BLaER1 treated with 17β-estradiol and CSF1 and Interleukin-3, amounts not matched to agents 10 nM and 100 nM (cell line): ENCODE measurements at regions not wholly inside any gene's neighbourhood (a gene's known extent, or its start where the extent isn't known, plus 50 kb on each side); places are given as distances from the start of the nearest gene placed in this dataset.
"Not testable (repeated sequence)": the region's sequence is repeated elsewhere in the genome, so short reads cannot be mapped to it uniquely, and the experiment has no call there.

Source experiments
- H3K27ac ChIP-seq, 11 experiments: shearing (Covaris generic); formaldehyde crosslinking; 2 replicates each; pipeline ENCODE4 v1.8.1; 2022
- H3K27me3 ChIP-seq, 11 experiments: shearing (Covaris generic); formaldehyde crosslinking; 2 replicates each; pipeline ENCODE4 v1.8.1; 2022
- H3K36me3 ChIP-seq, 11 experiments: shearing (Covaris generic); formaldehyde crosslinking; 2 replicates each; pipeline ENCODE4 v1.8.1; 2022
- H3K4me1 ChIP-seq, 10 experiments: shearing (Covaris generic); formaldehyde crosslinking; 2 replicates each; pipeline ENCODE4 v1.8.1; 2022
- H3K4me2 ChIP-seq, 11 experiments: shearing (Covaris generic); formaldehyde crosslinking; 2 replicates each; pipeline ENCODE4 v1.8.1; 2022
- H3K4me3 ChIP-seq, 10 experiments: shearing (Covaris generic); formaldehyde crosslinking; 2 replicates each; pipeline ENCODE4 v1.8.1; 2022
- H3K9ac ChIP-seq, 11 experiments: shearing (Covaris generic); formaldehyde crosslinking; 2 replicates each; pipeline ENCODE4 v1.8.1; 2022
- H3K9me3 ChIP-seq, 11 experiments: shearing (Covaris generic); formaldehyde crosslinking; replicated peaks in 1 of 11; 2 replicates each; pipeline ENCODE4 v1.8.1; 2022
- H4K20me1 ChIP-seq, 11 experiments: shearing (Covaris generic); formaldehyde crosslinking; 2 replicates each; pipeline ENCODE4 v1.8.1; 2022
- Cebpa-rat ChIP-seq, 11 experiments: shearing (Covaris generic); IDR thresholded peaks; 2 replicates each; pipeline ENCODE4 v1.8.1; 2022

GRCh38 chr9:2395814-2396612 is 225.6 kb upstream of the VLDLR start:
- TF ChIP-seq Cebpa-rat (IDR thresholded peaks at IDR 0.05) = no peak
- Histone ChIP-seq H3K4me1 (no peaks in the 10 kb centered on the region), H3K4me3 (no peak overlapping the region), H3K36me3 (no peaks in the 10 kb centered on the region), H4K20me1 (no peaks in the 10 kb centered on the region), H3K9me3 (peaks cover 13 to 40% (median 26%) of the 10 kb centered on the region in 11 experiments; a peak in 21 of 22 replicates), H3K27me3 (no peaks in the 10 kb centered on the region), H3K4me2 (no peak overlapping the region), H3K9ac (no peak overlapping the region), H3K27ac (no peak overlapping the region)

- Histone ChIP-seq H3K9ac (no peak overlapping the region), H3K36me3 (no peaks in the 10 kb centered on the region), H3K27ac (no peak overlapping the region), H3K4me2 (no peak overlapping the region), H3K4me3 (no peak overlapping the region), H3K27me3 (no peaks in the 10 kb centered on the region), H3K4me1 (peaks cover 0 to 4% (median 0%) of the 10 kb centered on the region in 10 experiments; a peak in 4 of 20 replicates), H3K9me3 (peaks cover 13 to 40% (median 33%) of the 10 kb centered on the region in 11 experiments; a peak in 21 of 22 replicates), H4K20me1 (no peaks in the 10 kb centered on the region)
- TF ChIP-seq Cebpa-rat (IDR thresholded peaks at IDR 0.05) = no peak
Observed at GRCh38 chr9:2396622-2397285, 224.8 kb upstream of the VLDLR start.

- H3K4me2 ChIP-seq, H4K20me1 ChIP-seq, H3K4me3 ChIP-seq, H3K36me3 ChIP-seq, H3K4me1 ChIP-seq, H3K9ac ChIP-seq, H3K27me3 ChIP-seq, H3K27ac ChIP-seq: not testable (repeated sequence)
- peaks cover 19 to 45% (median 40%) of the 10 kb centered on the region in 11 experiments for H3K9me3 ChIP-seq
Observed at GRCh38 chr9:2397875-2398274, 223.7 kb upstream of the VLDLR start.

GRCh38 chr9:2401746-2402145 is 219.8 kb upstream of the VLDLR start:
- not testable (repeated sequence) for H4K20me1 ChIP-seq, H3K27ac ChIP-seq, H3K36me3 ChIP-seq

GRCh38 chr9:2403701-2404100 is 217.9 kb upstream of the VLDLR start:
- no peak overlapping the region for H3K27ac ChIP-seq
- peaks cover 40 to 73% (median 64%) of the 10 kb centered on the region in 11 experiments for H3K9me3 ChIP-seq
- H3K36me3 ChIP-seq = no peaks in the 10 kb centered on the region
- no peak for TF ChIP-seq Cebpa-rat (IDR thresholded peaks at IDR 0.05)
- no peaks in the 10 kb centered on the region for H3K27me3 ChIP-seq
- H3K4me3 ChIP-seq = no peak overlapping the region
- no peaks in the 10 kb centered on the region for H4K20me1 ChIP-seq
- H3K4me1 ChIP-seq = peaks cover 0 to 6% (median 0%) of the 10 kb centered on the region in 10 experiments; a peak in 4 of 20 replicates
- no peak overlapping the region for H3K9ac ChIP-seq
- H3K4me2 ChIP-seq = no peak overlapping the region

More at GRCh38 chr9:2401746-2402145, 219.8 kb upstream of the VLDLR start:
- H3K9ac ChIP-seq, H3K4me3 ChIP-seq, H3K4me1 ChIP-seq, H3K27me3 ChIP-seq: not testable (repeated sequence)
- Histone ChIP-seq H3K9me3 (peaks cover 45 to 77% (median 67%) of the 10 kb centered on the region in 11 experiments), H3K4me2 (0 out of 22 replicates have a peak overlapping the region, but pooled peaks of 1 of the 11 experiments have one; percentile 30)

- no peak overlapping the region for H3K27ac ChIP-seq
- TF ChIP-seq Cebpa-rat (IDR thresholded peaks at IDR 0.05) = no peak
- peaks cover 0 to 6% (median 0%) of the 10 kb centered on the region in 10 experiments; a peak in 4 of 20 replicates for H3K4me1 ChIP-seq
- no peak overlapping the region for H3K4me3 ChIP-seq
- no peak overlapping the region for H3K9ac ChIP-seq
- H3K27me3 ChIP-seq = no peaks in the 10 kb centered on the region
- H4K20me1 ChIP-seq = no peaks in the 10 kb centered on the region
- H3K9me3 ChIP-seq = peaks cover 30 to 63% (median 50%) of the 10 kb centered on the region in 11 experiments
- H3K36me3 ChIP-seq = no peaks in the 10 kb centered on the region
- no peak overlapping the region for H3K4me2 ChIP-seq
Observed at GRCh38 chr9:2406252-2406651, 215.3 kb upstream of the VLDLR start.

- no peaks in the 10 kb centered on the region for H3K27me3 ChIP-seq
- TF ChIP-seq Cebpa-rat (IDR thresholded peaks at IDR 0.05) = no peak
Observed at GRCh38 chr9:2407450-2407849, 214.1 kb upstream of the VLDLR start.

GRCh38 chr9:2411459-2412215 is 209.9 kb upstream of the VLDLR start:
- Histone ChIP-seq H3K27me3 (no peaks in the 10 kb centered on the region), H3K9ac (no peak overlapping the region), H3K4me1 (no peaks in the 10 kb centered on the region), H3K9me3 (peaks cover 2 to 22% (median 12%) of the 10 kb centered on the region in 11 experiments; a peak in 15 of 22 replicates), H3K4me2 (no peak overlapping the region), H3K36me3 (no peaks in the 10 kb centered on the region), H4K20me1 (no peaks in the 10 kb centered on the region), H3K4me3 (no peak overlapping the region), H3K27ac (no peak overlapping the region)
- TF ChIP-seq Cebpa-rat (IDR thresholded peaks at IDR 0.05) = no peak

More at GRCh38 chr9:2407450-2407849, 214.1 kb upstream of the VLDLR start:
- Histone ChIP-seq H3K4me3 (no peak overlapping the region), H4K20me1 (no peaks in the 10 kb centered on the region), H3K9me3 (peaks cover 30 to 51% (median 41%) of the 10 kb centered on the region in 11 experiments), H3K36me3 (no peaks in the 10 kb centered on the region), H3K4me1 (no peaks in the 10 kb centered on the region), H3K9ac (no peak overlapping the region), H3K4me2 (no peak overlapping the region), H3K27ac (no peak overlapping the region)

GRCh38 chr9:2413160-2413805 is 208.3 kb upstream of the VLDLR start:
- TF ChIP-seq Cebpa-rat (IDR thresholded peaks at IDR 0.05) = no peak
- H4K20me1 ChIP-seq = no peaks in the 10 kb centered on the region
- H3K4me1 ChIP-seq = no peaks in the 10 kb centered on the region

More at GRCh38 chr9:2413160-2413805, 208.3 kb upstream of the VLDLR start:
- Histone ChIP-seq H3K4me2 (no peak overlapping the region), H3K27ac (no peak overlapping the region), H3K27me3 (no peaks in the 10 kb centered on the region), H3K4me3 (no peak overlapping the region), H3K9ac (no peak overlapping the region), H3K9me3 (peaks cover 0 to 13% (median 5%) of the 10 kb centered on the region in 11 experiments; a peak in 6 of 22 replicates), H3K36me3 (no peaks in the 10 kb centered on the region)
